ENCODE measurements at regions not wholly inside any gene's neighbourhood (a gene's known extent, or its start where the extent isn't known, plus 50 kb on each side); places are given as distances from the start of the nearest gene placed in this dataset.

DNA sequence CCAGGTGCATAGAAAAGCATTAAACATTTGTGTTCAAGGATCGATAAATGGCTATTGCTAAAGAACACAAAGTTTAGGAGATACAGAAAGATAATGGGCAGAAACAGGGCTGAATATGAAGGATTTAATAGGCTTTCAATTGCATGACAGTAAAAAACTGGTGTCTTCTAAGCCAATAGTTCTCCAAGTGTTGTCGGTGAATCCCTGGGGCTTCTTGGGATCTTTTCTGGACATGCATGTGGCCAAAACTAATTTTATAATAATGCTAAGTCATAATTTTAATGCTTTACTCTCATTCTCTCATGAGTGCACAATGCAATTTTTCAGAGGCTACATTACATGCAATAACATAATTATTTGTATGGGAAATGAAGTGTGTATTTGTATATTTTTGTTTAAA, 521.1 kb upstream of the ANKRD30A start:
- TF ChIP-seq, protein P1, sequence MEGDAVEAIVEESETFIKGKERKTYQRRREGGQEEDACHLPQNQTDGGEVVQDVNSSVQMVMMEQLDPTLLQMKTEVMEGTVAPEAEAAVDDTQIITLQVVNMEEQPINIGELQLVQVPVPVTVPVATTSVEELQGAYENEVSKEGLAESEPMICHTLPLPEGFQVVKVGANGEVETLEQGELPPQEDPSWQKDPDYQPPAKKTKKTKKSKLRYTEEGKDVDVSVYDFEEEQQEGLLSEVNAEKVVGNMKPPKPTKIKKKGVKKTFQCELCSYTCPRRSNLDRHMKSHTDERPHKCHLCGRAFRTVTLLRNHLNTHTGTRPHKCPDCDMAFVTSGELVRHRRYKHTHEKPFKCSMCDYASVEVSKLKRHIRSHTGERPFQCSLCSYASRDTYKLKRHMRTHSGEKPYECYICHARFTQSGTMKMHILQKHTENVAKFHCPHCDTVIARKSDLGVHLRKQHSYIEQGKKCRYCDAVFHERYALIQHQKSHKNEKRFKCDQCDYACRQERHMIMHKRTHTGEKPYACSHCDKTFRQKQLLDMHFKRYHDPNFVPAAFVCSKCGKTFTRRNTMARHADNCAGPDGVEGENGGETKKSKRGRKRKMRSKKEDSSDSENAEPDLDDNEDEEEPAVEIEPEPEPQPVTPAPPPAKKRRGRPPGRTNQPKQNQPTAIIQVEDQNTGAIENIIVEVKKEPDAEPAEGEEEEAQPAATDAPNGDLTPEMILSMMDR (conservative IDR thresholded peaks at IDR 0.05; ENCODE audit: low read depth), result no peak
- ChIA-PET CTCF (no interaction called here), POLR2A (ENCODE audit: low non-redundant PET) (no interaction called here)
- H3K27ac ChIP-seq, result no peak overlapping the region
- no peak for DNase-seq (ENCODE audit: low spot score)

DNA sequence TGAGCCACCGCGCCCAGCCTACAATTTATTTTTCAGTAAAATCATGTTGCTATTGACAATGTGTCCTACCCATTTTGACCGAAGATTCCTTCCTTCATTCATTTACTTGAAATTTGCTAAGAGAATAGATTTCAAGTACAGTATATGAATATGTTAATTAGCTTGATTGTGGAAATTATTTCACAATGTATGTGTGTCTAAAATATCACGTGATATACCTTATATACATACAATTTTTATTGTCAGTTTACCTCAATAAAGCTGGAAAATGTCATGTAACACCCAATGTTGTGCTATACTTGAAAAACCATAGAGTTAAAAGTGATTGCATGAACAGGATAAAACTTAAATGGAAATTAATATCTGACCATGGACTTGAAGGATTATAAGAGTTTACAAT, 521.7 kb upstream of the ANKRD30A start:
- CTCF ChIA-PET, result no interaction called here
- H3K27ac ChIP-seq, result no peak overlapping the region
- POLR2A ChIA-PET (ENCODE audit: low non-redundant PET), result no interaction called here
- DNase-seq (ENCODE audit: low spot score), result no peak
- TF ChIP-seq, protein P1 (conservative IDR thresholded peaks at IDR 0.05; ENCODE audit: low read depth), result no peak

DNA sequence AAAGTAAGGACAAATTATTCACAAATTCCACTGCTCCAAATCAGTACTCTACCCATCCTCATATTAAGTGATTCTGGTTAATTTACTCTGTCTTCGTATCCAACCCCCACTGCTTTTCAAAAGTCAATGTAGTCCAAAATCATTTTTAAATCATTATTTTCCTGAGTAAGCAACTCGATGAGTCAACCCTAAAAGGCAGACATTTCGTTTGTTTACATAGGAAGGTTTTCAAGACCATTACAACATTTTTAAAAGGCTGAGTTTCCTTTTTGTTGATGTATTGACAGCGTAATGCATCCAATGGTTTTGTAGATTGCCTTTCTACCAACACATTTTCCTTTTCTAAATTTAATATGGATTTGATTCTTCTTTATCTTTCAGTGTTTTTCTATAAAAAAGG, 523.0 kb upstream of the ANKRD30A start:
- no peak overlapping the region for H3K27ac ChIP-seq
- DNase-seq (ENCODE audit: low spot score), result peak; percentile 34
- ChIA-PET CTCF (no interaction called here), POLR2A (ENCODE audit: low non-redundant PET) (no interaction called here)
- TF ChIP-seq, protein P1 (conservative IDR thresholded peaks at IDR 0.05; ENCODE audit: low read depth), result no peak

DNA sequence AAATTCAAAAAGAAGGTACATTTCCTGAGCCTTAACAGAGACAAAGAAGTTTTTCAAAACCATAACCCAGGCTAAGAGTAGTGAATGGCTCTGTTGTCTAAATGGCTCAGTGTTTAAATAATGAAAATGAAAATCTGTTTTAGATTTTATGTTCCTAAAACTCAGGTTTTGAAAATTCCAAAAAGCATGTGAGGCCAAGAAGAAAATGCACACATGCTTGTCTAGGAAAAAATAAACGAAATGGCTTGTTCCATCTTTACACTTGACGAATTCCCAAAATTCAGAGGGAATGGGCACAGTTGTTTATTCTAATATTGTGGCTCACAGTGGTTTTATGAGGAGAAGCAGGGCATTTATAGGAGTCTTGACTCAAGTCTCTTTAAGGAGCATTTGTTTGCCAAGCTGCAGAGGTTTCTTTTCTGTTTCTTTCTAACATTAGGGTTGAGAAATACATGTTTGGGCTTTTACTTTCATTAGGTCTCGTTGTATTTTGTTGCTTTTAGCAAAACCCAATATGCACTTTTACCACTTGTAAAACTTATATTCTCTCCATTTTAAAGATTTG, 527.6 kb upstream of the ANKRD30A start:
- POLR2A ChIA-PET (ENCODE audit: low non-redundant PET), result no interaction called here
- H3K27ac ChIP-seq, result no peak overlapping the region
- TF ChIP-seq, protein P1 (conservative IDR thresholded peaks at IDR 0.05; ENCODE audit: low read depth), result no peak
- CTCF ChIA-PET, result no interaction called here
- DNase-seq (ENCODE audit: low spot score), result no peak

DNA sequence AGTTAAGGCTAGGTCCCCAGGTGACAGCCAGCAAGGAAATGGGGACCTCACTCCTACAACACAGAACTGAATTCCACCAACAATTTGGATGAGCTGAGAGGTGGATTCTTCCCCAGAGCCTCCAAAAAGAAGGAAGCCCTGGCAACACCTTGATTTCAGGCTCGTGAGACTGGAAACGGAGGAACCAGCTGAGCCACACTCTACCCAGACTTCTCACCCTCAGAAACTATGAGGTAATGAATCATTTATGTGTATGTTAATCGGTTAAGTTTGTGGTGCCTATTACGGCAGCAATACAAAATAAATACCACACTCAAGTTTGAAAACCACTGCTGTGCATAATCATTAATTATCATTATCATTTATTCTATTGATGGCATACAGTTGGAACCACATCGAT, 532.4 kb upstream of the ANKRD30A start:
- no peak overlapping the region for H3K27ac ChIP-seq
- TF ChIP-seq, protein P1 (conservative IDR thresholded peaks at IDR 0.05; ENCODE audit: low read depth), result no peak
- ChIA-PET POLR2A (ENCODE audit: low non-redundant PET) (no interaction called here), CTCF (no interaction called here)
- peak; percentile 17 for DNase-seq (ENCODE audit: low spot score)

DNA sequence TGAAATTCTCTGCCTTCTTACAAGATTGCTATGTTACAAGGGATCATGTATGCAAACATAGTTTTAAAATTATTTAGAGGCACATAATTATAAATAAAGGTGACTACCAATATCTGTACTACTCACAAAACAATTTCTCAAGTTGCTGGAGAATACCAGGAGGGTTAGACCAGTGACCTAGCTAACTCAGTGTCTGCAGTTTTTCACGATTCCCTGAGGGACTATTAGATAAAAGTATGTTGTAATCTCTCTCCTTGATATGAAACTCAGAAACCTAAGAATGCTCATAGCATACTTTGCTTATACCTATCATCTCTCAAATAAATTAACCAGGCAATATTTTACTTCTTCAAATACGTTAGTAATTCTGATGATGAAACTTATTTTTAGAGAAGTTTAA, 534.0 kb upstream of the ANKRD30A start:
- DNase-seq (ENCODE audit: low spot score), result no peak
- ChIA-PET CTCF (no interaction called here), POLR2A (ENCODE audit: low non-redundant PET) (no interaction called here)
- TF ChIP-seq, protein P1 (conservative IDR thresholded peaks at IDR 0.05; ENCODE audit: low read depth), result no peak
- H3K27ac ChIP-seq, result no peak overlapping the region

DNA sequence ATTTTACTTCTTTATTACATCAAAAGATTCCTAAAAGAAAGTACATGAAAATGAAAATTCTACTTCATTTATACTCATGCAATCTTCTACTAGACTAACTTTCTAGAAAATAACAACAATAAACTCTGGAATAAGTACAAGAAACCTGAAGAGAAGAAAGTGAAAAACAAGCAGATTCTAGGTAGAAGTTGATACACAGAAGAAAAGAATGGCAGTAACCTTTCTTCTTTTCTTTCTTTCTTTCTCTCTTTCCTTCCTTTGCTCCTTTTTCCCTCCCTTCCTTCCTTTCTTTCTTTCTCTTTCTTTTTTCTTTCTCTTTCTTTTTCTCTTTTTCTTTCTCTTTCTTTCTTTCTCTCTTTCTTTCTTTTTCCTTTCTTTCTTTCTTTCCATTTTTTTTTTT, 541.7 kb upstream of the ANKRD30A start:
- POLR2A ChIA-PET (ENCODE audit: low non-redundant PET), result no interaction called here
- no peak for DNase-seq (ENCODE audit: low spot score)
- H3K27ac ChIP-seq, result no peak overlapping the region
- CTCF ChIA-PET, result no interaction called here
- TF ChIP-seq, protein P1 (conservative IDR thresholded peaks at IDR 0.05; ENCODE audit: low read depth), result no peak

All from RWPE1 (cell line).